ENCODE measurements at regions not wholly inside any gene's neighbourhood (a gene's known extent, or its start where the extent isn't known, plus 50 kb on each side); places are given as distances from the start of the nearest gene placed in this dataset.

DNA sequence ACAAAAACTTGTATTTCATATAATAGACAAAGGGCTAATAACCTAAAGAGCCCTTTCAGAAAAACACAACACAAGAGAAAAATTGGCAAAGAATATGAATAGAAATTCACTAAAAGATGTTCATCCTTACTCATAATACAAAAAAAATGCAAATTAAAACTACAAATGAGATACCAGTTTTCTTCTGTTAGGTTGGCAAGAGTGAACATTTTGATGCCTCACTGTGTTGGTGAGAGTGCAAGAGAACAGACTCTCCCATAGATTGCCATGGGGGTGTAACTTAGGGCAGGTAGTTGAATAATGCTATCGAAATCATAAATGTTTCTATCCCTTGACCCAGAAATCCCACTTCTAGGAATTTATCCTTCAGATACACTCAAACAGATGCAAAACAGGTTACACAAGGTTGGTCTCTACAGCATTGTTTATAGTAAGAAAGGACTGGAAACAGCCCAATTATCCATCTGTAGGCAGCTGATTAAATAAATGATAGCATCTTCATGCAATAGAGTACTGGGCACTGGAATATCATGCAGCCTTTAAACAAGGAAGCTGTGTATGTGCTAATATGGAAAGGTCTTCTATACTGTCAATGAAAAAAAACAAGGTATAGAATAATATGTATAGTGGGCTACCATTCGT, 146.3 kb downstream of the TLE3 start:
- TF ChIP-seq, protein P1, sequence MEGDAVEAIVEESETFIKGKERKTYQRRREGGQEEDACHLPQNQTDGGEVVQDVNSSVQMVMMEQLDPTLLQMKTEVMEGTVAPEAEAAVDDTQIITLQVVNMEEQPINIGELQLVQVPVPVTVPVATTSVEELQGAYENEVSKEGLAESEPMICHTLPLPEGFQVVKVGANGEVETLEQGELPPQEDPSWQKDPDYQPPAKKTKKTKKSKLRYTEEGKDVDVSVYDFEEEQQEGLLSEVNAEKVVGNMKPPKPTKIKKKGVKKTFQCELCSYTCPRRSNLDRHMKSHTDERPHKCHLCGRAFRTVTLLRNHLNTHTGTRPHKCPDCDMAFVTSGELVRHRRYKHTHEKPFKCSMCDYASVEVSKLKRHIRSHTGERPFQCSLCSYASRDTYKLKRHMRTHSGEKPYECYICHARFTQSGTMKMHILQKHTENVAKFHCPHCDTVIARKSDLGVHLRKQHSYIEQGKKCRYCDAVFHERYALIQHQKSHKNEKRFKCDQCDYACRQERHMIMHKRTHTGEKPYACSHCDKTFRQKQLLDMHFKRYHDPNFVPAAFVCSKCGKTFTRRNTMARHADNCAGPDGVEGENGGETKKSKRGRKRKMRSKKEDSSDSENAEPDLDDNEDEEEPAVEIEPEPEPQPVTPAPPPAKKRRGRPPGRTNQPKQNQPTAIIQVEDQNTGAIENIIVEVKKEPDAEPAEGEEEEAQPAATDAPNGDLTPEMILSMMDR (IDR thresholded peaks at IDR 0.05; ENCODE audit: unreplicated experiment): no peak
- DNase-seq: no peak
- no TSS peak for BruUV-seq (replicated peaks)
- Mint-ChIP-seq H3K9me3 (ENCODE audit: low read depth, unreplicated experiment) (no peaks in the 10 kb centered on the region), H3K4me1 (ENCODE audit: low read depth, unreplicated experiment) (no peaks in the 10 kb centered on the region), H3K27me3 (ENCODE audit: unreplicated experiment) (peaks cover 62% of the 10 kb centered on the region), H3K4me3 (ENCODE audit: low read depth, unreplicated experiment) (no peak overlapping the region), H3K36me3 (ENCODE audit: insufficient read depth, unreplicated experiment) (no peaks in the 10 kb centered on the region), H3K27ac (ENCODE audit: unreplicated experiment) (no peak overlapping the region)
- intact Hi-C loops (cut with micrococcal nuclease; ENCODE audit: unreplicated experiment): no loop called here
- CTCF ChIA-PET: no interaction called here

DNA sequence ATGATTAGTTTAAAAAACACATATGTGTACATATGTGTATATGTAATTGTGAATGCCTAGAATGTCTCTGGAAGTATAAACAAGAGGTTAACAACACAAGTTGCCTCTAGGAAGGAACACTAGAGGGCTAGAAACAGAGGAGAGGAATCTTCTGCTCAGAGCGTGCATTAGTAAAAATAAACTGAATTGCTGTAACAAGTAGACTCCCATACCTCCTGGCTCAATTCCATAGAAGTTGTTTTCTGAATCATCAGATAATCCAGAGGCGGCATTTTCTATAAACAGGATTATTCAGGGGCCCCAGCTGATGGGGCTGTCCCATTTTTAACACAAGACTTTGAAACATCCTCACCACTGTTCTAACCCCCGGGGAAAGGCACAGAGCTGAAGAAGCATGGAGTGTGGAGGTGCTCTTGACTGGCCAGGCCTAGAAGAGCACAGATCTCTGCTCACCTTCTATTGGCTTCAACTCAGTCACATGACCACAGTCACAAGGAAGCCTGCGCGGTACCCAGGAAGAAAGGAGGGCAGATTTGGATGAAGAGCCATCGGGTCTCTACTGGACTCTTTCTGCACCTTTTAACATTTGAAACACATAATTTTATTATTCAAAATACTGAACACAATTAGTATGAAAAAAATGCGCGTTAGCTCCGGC, 145.7 kb downstream of the TLE3 start:
- no peaks in the 10 kb centered on the region for H3K36me3 Mint-ChIP-seq (ENCODE audit: insufficient read depth, unreplicated experiment)
- CTCF ChIA-PET: no interaction called here
- no peak overlapping the region for H3K27ac Mint-ChIP-seq (ENCODE audit: unreplicated experiment)
- BruUV-seq (replicated peaks): no TSS peak
- peaks cover 62% of the 10 kb centered on the region for H3K27me3 Mint-ChIP-seq (ENCODE audit: unreplicated experiment)
- H3K9me3 Mint-ChIP-seq (ENCODE audit: low read depth, unreplicated experiment): no peaks in the 10 kb centered on the region
- TF ChIP-seq, protein P1 (IDR thresholded peaks at IDR 0.05; ENCODE audit: unreplicated experiment): no peak
- DNase-seq: no peak
- no peaks in the 10 kb centered on the region for H3K4me1 Mint-ChIP-seq (ENCODE audit: low read depth, unreplicated experiment)
- intact Hi-C loops (cut with micrococcal nuclease; ENCODE audit: unreplicated experiment): no loop called here
- H3K4me3 Mint-ChIP-seq (ENCODE audit: low read depth, unreplicated experiment): no peak overlapping the region

DNA sequence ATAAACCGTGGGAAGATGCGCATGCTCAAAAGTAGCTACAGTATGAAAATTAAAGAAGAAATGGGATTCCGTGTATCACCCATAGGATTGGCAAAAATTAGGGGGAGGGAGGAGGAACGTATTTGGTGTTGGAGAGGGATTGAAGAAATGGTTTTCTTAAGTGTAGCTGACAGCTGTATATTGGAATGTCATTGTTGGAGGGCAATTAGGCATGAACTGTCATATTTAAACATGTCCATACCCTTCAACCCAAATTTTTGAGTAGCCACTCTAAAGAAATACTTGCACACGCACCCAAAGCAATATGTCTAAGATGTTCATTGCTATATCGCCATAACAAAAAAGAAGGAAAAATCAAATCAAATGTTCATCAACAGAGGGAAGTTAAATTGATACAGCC, 144.7 kb downstream of the TLE3 start:
- H3K9me3 Mint-ChIP-seq (ENCODE audit: low read depth, unreplicated experiment): no peaks in the 10 kb centered on the region
- DNase-seq: no peak
- H3K4me1 Mint-ChIP-seq (ENCODE audit: low read depth, unreplicated experiment): no peaks in the 10 kb centered on the region
- no TSS peak for BruUV-seq (replicated peaks)
- TF ChIP-seq, protein P1 (IDR thresholded peaks at IDR 0.05; ENCODE audit: unreplicated experiment): no peak
- H3K27me3 Mint-ChIP-seq (ENCODE audit: unreplicated experiment): peaks cover 61% of the 10 kb centered on the region
- H3K4me3 Mint-ChIP-seq (ENCODE audit: low read depth, unreplicated experiment): no peak overlapping the region
- no peak overlapping the region for H3K27ac Mint-ChIP-seq (ENCODE audit: unreplicated experiment)
- intact Hi-C loops (cut with micrococcal nuclease; ENCODE audit: unreplicated experiment): no loop called here
- no peaks in the 10 kb centered on the region for H3K36me3 Mint-ChIP-seq (ENCODE audit: insufficient read depth, unreplicated experiment)
- CTCF ChIA-PET: no interaction called here

DNA sequence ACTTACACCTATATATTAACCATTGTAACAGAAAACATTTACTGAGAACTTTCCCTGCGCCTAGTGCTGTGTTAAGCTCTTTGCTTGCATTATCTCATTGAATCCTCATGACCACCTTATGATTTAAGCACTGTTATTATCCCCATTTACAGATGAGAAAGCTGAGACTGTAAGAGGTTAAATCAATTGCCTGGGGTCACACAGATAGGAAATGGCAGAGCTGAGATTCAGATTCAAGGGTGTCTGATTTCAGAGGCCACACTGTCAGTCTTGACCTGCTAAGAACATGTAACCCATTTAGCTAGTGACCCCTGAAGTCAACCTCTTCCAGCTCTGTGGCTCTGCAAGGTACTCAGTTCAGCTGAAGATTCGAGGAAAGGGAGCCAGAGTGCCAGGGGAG, 143.9 kb downstream of the TLE3 start:
- Mint-ChIP-seq H3K27me3 (ENCODE audit: unreplicated experiment) (peaks cover 63% of the 10 kb centered on the region), H3K4me1 (ENCODE audit: low read depth, unreplicated experiment) (no peaks in the 10 kb centered on the region), H3K36me3 (ENCODE audit: insufficient read depth, unreplicated experiment) (no peaks in the 10 kb centered on the region), H3K9me3 (ENCODE audit: low read depth, unreplicated experiment) (no peaks in the 10 kb centered on the region), H3K4me3 (ENCODE audit: low read depth, unreplicated experiment) (no peak overlapping the region), H3K27ac (ENCODE audit: unreplicated experiment) (no peak overlapping the region)
- no peak for DNase-seq
- CTCF ChIA-PET: interaction anchor here (1.0 to 1.2 kb wide), 2 partner anchors 13 to 87 kb away, joined by 3 read pairs; no protein-coding TSS in a partner anchor
- intact Hi-C loops (cut with micrococcal nuclease; ENCODE audit: unreplicated experiment): no loop called here
- BruUV-seq (replicated peaks): no TSS peak
- TF ChIP-seq, protein P1 (IDR thresholded peaks at IDR 0.05; ENCODE audit: unreplicated experiment): no peak

All from Calu3 (cell line).